Endothelial cell of umbilical vein (primary cell): ENCODE measurements at regions not wholly inside any gene's neighbourhood (a gene's known extent, or its start where the extent isn't known, plus 50 kb on each side); places are given as distances from the start of the nearest gene placed in this dataset.

Source experiments
- BruUV-seq: library from RNA; stranded (reverse); fragments of 400-500 nt; replicated peaks from 2 replicates; lab custom pipeline; 2021; lab: Mats Ljungman, UMichigan
- CTCF ChIA-PET: fragments of 300-600, 350-600 bp; sonication (Branson Sonifier 250); formaldehyde crosslinking; loops from one replicate; lab custom pipeline; 2021; ENCODE audit warnings: antibody characterized with exemption, inconsistent platforms; lab: Charles Lee
- POLR2A ChIA-PET: fragments of 300-600, 350-600 bp; sonication (Branson Sonifier 250); formaldehyde crosslinking; loops from one replicate; lab custom pipeline; 2021; ENCODE audit warnings: antibody characterized with exemption, inconsistent platforms; lab: Charles Lee
- DNase-seq: peaks from one replicate; pipeline ENCODE4 v3.0.0-alpha.2; 2011; ENCODE audit warnings: low read depth, low spot score
- FAIRE-seq: peaks from 2 replicates; lab custom pipeline; 2011; peaks lifted over from hg19 to GRCh38; lab: Jason Lieb, UNC
- H2AFZ ChIP-seq: 2 replicates; pipeline ENCODE4 v1.6.0; 2012; ENCODE audit warnings: low read depth, low read length, control low read depth, inconsistent platforms
- H3K27ac ChIP-seq: 2 replicates; pipeline ENCODE4 v1.5.1; 2011; ENCODE audit warnings: low read depth, mild to moderate bottlenecking, control low read depth, low read length, moderate library complexity; ENCODE audit not compliant: insufficient read depth
- H3K27me3 ChIP-seq, 2 experiments: 2 replicates each; pipeline versions ENCODE4 v1.6.0 to v1.6.1; 2011; ENCODE audit warnings: low read length in 2 of 2, mixed read lengths in 1 of 2; ENCODE audit not compliant: control insufficient read depth in 2 of 2, insufficient read depth in 2 of 2
- H3K36me3 ChIP-seq, 2 experiments: 2 replicates in 1 of 2; 3 replicates in 1 of 2; pipeline ENCODE4 v1.5.1; 2011; ENCODE audit warnings: low read length in 2 of 2, mild to moderate bottlenecking in 1 of 2, moderate library complexity in 1 of 2; ENCODE audit not compliant: control insufficient read depth in 2 of 2, insufficient read depth in 2 of 2; ENCODE audit errors: extremely low read depth in 1 of 2
- H3K4me1 ChIP-seq: 3 replicates; pipeline ENCODE4 v1.5.1; 2011; ENCODE audit warnings: mild to moderate bottlenecking, low read length; ENCODE audit not compliant: control insufficient read depth, insufficient read depth; ENCODE audit errors: extremely low read depth
- H3K4me2 ChIP-seq: 2 replicates; pipeline ENCODE4 v1.6.1; 2011; ENCODE audit warnings: low read length, control low read depth, mixed read lengths; ENCODE audit not compliant: insufficient read depth
- H3K4me3 ChIP-seq, 3 experiments: fragments of 200-600 bp in 1 of 3; sonication (generic), shearing (Covaris generic) in 1 of 3; replicated peaks in 1 of 3; 2 replicates each; pipeline ENCODE4 v1.5.1; 2011 to 2016; ENCODE audit warnings: control low read depth in 3 of 3, low read length in 3 of 3, mild to moderate bottlenecking in 2 of 3, inconsistent platforms in 1 of 3, low read depth in 1 of 3, moderate library complexity in 1 of 3; ENCODE audit not compliant: insufficient read depth in 1 of 3
- H3K79me2 ChIP-seq: 2 replicates; pipeline ENCODE4 v1.6.0; 2012; ENCODE audit warnings: low read length, inconsistent platforms; ENCODE audit not compliant: control insufficient read depth, insufficient read depth
- H3K9ac ChIP-seq: replicated peaks from 2 replicates; pipeline ENCODE3; 2011; ENCODE audit warnings: low read length, control low read depth; ENCODE audit not compliant: insufficient read depth; ENCODE audit errors: extremely low read depth
- H3K9me1 ChIP-seq: replicated peaks from 3 replicates; pipeline ENCODE4 v1.6.0; 2011; ENCODE audit warnings: mild to moderate bottlenecking, low read length; ENCODE audit not compliant: control insufficient read depth, insufficient read depth; ENCODE audit errors: extremely low read depth
- H3K9me3 ChIP-seq: replicated peaks from 2 replicates; pipeline ENCODE4 v1.5.1; 2012; ENCODE audit warnings: low read length, inconsistent platforms; ENCODE audit not compliant: control insufficient read depth, insufficient read depth
- H4K20me1 ChIP-seq: replicated peaks from 2 replicates; pipeline ENCODE3; 2011; ENCODE audit warnings: mild to moderate bottlenecking, low read length; ENCODE audit not compliant: control insufficient read depth, insufficient read depth; ENCODE audit errors: extremely low read depth
- EZH2 ChIP-seq: IDR thresholded peaks from 2 replicates; pipeline ENCODE4 v1.6.1; 2012; ENCODE audit warnings: borderline replicate concordance, low read depth, mild to moderate bottlenecking, moderate library complexity, low read length, inconsistent platforms; ENCODE audit not compliant: severe bottlenecking
- FOS ChIP-seq: IDR thresholded peaks from 2 replicates; pipeline ENCODE4 v1.6.1; 2011; ENCODE audit warnings: mild to moderate bottlenecking, low read length, moderate library complexity, borderline replicate concordance; ENCODE audit not compliant: insufficient read depth
- GATA2 ChIP-seq: IDR thresholded peaks from 2 replicates; pipeline ENCODE4 v1.7.0; 2011; ENCODE audit warnings: low read depth, mild to moderate bottlenecking, moderate library complexity, mixed read lengths, low read length; ENCODE audit not compliant: insufficient read length, insufficient read depth
- JUN ChIP-seq: IDR thresholded peaks from 2 replicates; pipeline ENCODE4 v1.6.1; 2011; ENCODE audit warnings: borderline replicate concordance, low read depth; ENCODE audit not compliant: insufficient read length, insufficient read depth
- MYC ChIP-seq: IDR thresholded peaks from one replicate; pipeline ENCODE4 v1.6.1; 2011; ENCODE audit warnings: mild to moderate bottlenecking, low read depth, low read length
- POLR2A ChIP-seq: IDR thresholded peaks from 2 replicates; pipeline ENCODE4 v1.6.1; 2012; ENCODE audit warnings: low read depth, mild to moderate bottlenecking, control low read depth, low read length
- POLR2AphosphoS5 ChIP-seq: IDR thresholded peaks from 2 replicates; pipeline ENCODE4 v1.6.1; 2012; ENCODE audit warnings: low read depth, mild to moderate bottlenecking, control low read depth, low read length, moderate library complexity; ENCODE audit not compliant: insufficient read depth
- dilution Hi-C: fragments of 300-500 bp; cut with MboI; formaldehyde crosslinking; loops from one replicate; pipeline ENCODE4 v1.15.0; 2019; ENCODE audit warnings: low sequenced_read_pairs; ENCODE audit not compliant: extremely low pct_ligation_motif_present
- intact Hi-C: fragments of 100-400 bp; cut with micrococcal nuclease; formaldehyde crosslinking; loops from one replicate; pipeline ENCODE4 v1.10.0; 2022
- TF ChIP-seq, protein P1 (sequence below), 2 donors: IDR thresholded peaks; 1 replicate in 1 of 2; 2 replicates in 1 of 2; pipeline ENCODE4 v1.5.1; 2011; ENCODE audit warnings: low read length in 2 of 2, mild to moderate bottlenecking in 2 of 2, moderate library complexity in 2 of 2, control low read depth in 1 of 2, inconsistent platforms in 1 of 2, low read depth in 1 of 2; ENCODE audit not compliant: insufficient read depth in 1 of 2; ENCODE audit errors: extremely low read depth in 1 of 2
- TF ChIP-seq, protein P2 (sequence below): IDR thresholded peaks from 2 replicates; pipeline ENCODE4 v1.6.1; 2011; ENCODE audit not compliant: insufficient read depth, insufficient read length

- no peaks in the 10 kb centered on the region for H3K79me2 ChIP-seq
- POLR2A ChIA-PET, result no interaction called here
Observed at GRCh38 chr3:94734206-94734605, 671.3 kb downstream of the NSUN3 start.

More at GRCh38 chr3:94734206-94734605, 671.3 kb downstream of the NSUN3 start:
- no peaks in the 10 kb centered on the region for H3K9me3 ChIP-seq
- H2AFZ ChIP-seq, result no peak overlapping the region
- FAIRE-seq (no peak), DNase-seq (no peak)
- no peak overlapping the region for H3K27ac ChIP-seq
- H4K20me1 ChIP-seq, result no peaks in the 10 kb centered on the region
- CTCF ChIA-PET, result no interaction called here
- no peaks in the 10 kb centered on the region for H3K36me3 ChIP-seq
- H3K4me2 ChIP-seq, result no peak overlapping the region
- dilution Hi-C loops, result no loop called here
- H3K9me1 ChIP-seq, result no peaks in the 10 kb centered on the region
- no peak overlapping the region for H3K9ac ChIP-seq
- no peaks in the 10 kb centered on the region for H3K4me1 ChIP-seq
- intact Hi-C loops, result no loop called here
- no peaks in the 10 kb centered on the region for H3K27me3 ChIP-seq
- no peak overlapping the region for H3K4me3 ChIP-seq
- no TSS peak for BruUV-seq
- TF ChIP-seq FOS (no peak), POLR2A (no peak), GATA2 (no peak), MYC (no peak), EZH2 (no peak), POLR2AphosphoS5 (no peak), JUN (no peak)
- TF ChIP-seq, protein P1, sequence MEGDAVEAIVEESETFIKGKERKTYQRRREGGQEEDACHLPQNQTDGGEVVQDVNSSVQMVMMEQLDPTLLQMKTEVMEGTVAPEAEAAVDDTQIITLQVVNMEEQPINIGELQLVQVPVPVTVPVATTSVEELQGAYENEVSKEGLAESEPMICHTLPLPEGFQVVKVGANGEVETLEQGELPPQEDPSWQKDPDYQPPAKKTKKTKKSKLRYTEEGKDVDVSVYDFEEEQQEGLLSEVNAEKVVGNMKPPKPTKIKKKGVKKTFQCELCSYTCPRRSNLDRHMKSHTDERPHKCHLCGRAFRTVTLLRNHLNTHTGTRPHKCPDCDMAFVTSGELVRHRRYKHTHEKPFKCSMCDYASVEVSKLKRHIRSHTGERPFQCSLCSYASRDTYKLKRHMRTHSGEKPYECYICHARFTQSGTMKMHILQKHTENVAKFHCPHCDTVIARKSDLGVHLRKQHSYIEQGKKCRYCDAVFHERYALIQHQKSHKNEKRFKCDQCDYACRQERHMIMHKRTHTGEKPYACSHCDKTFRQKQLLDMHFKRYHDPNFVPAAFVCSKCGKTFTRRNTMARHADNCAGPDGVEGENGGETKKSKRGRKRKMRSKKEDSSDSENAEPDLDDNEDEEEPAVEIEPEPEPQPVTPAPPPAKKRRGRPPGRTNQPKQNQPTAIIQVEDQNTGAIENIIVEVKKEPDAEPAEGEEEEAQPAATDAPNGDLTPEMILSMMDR (IDR thresholded peaks at IDR 0.05; ENCODE audit: extremely low read depth in 1 of 2, insufficient read depth in 1 of 2, low read depth in 1 of 2, low read length in 2 of 2), result no peak
- TF ChIP-seq, protein P2, sequence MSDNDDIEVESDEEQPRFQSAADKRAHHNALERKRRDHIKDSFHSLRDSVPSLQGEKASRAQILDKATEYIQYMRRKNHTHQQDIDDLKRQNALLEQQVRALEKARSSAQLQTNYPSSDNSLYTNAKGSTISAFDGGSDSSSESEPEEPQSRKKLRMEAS, result no peak
